Astrocyte of the cerebellum (primary cell): ENCODE measurements at regions not wholly inside any gene's neighbourhood (a gene's known extent, or its start where the extent isn't known, plus 50 kb on each side); places are given as distances from the start of the nearest gene placed in this dataset.

Experiments
- DNase-seq: peaks from one replicate; pipeline ENCODE4 v3.0.0-alpha.2; 2011; ENCODE audit warnings: low read depth
- H3K4me3 ChIP-seq: 2 replicates; pipeline ENCODE4 v1.5.1; 2011; ENCODE audit warnings: mild to moderate bottlenecking, low read depth, low read length, moderate library complexity
- CTCF ChIP-seq: IDR thresholded peaks from 2 replicates; pipeline ENCODE4 v1.5.1; 2012; ENCODE audit warnings: low read length, low read depth, moderate library complexity, mild to moderate bottlenecking; ENCODE audit errors: missing control alignments
- in situ Hi-C: cut with HindIII; loops from 2 replicates; pipeline ENCODE4 v1.10.0; 2017; ENCODE audit warnings: low sequenced_read_pairs

GRCh38 chr5:17896605-17897004 is 262.3 kb downstream of the TAF11L14 start:
- TF ChIP-seq CTCF: no peak
- DNase-seq: no peak

GRCh38 chr5:17897776-17898175 is 263.5 kb downstream of the TAF11L14 start:
- H3K4me3 ChIP-seq: no peak overlapping the region
- peak; percentile 38 for DNase-seq
- TF ChIP-seq CTCF: no peak
- in situ Hi-C loops: no loop called here

More at GRCh38 chr5:17896605-17897004, 262.3 kb downstream of the TAF11L14 start:
- in situ Hi-C loops: no loop called here
- no peak overlapping the region for H3K4me3 ChIP-seq

GRCh38 chr5:17898766-17899165 is 264.5 kb downstream of the TAF11L14 start:
- no peak for DNase-seq
- H3K4me3 ChIP-seq: no peak overlapping the region
- in situ Hi-C loops: no loop called here
- no peak for TF ChIP-seq CTCF

GRCh38 chr5:17907094-17907493 is 272.8 kb downstream of the TAF11L14 start:
- in situ Hi-C loops: no loop called here
- no peak for TF ChIP-seq CTCF
- no peak for DNase-seq
- H3K4me3 ChIP-seq: no peak overlapping the region

GRCh38 chr5:17910318-17910717 is 276.1 kb downstream of the TAF11L14 start:
- no peak for TF ChIP-seq CTCF
- DNase-seq: no peak

GRCh38 chr5:17912794-17913193 is 278.5 kb downstream of the TAF11L14 start:
- in situ Hi-C loops: no loop called here

More at GRCh38 chr5:17910318-17910717, 276.1 kb downstream of the TAF11L14 start:
- in situ Hi-C loops: no loop called here
- no peak overlapping the region for H3K4me3 ChIP-seq

More at GRCh38 chr5:17912794-17913193, 278.5 kb downstream of the TAF11L14 start:
- H3K4me3 ChIP-seq: no peak overlapping the region
- DNase-seq: no peak
- TF ChIP-seq CTCF: no peak
